ENCODE measurements at regions not wholly inside any gene's neighbourhood (a gene's known extent, or its start where the extent isn't known, plus 50 kb on each side); places are given as distances from the start of the nearest gene placed in this dataset.

DNA sequence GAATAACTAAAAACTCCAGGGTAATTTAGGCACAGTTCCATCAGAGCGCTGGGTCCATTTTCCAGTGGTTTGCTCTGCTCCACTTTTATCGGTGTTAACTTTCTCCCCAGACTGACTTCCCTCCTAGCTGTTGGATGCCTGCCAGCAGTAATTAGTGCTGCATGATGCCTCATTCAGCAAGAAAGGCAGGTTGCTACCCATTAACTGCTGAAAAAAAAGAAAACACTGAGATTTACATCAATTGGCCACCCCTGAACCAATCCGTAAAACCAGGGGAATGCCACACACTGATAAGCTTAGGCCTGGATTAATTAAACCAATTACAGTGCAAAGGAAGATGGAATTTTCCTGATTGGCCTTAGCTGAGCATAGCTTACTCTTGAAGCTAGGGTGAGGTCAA, 182.4 kb upstream of the CXXC4 start:
- peak; percentile 41 for DNase-seq

DNA sequence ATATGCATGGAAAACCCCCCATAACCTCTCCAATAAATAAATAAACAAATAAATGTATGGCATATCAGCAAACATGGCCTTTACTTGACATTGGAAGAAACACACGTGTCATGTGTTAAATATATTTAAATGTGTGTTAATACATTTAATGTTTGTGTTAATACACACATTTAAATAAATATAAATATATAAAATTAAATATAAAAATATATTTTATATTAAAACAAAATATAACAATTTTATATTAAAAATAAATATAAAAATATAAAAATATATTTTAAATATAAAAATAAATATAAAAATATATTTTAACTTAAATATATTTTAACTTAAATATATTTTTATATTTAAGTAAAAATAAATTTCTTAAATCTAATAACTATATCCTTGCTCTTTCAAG, 187.6 kb upstream of the CXXC4 start:
- DNase-seq, result no peak

DNA sequence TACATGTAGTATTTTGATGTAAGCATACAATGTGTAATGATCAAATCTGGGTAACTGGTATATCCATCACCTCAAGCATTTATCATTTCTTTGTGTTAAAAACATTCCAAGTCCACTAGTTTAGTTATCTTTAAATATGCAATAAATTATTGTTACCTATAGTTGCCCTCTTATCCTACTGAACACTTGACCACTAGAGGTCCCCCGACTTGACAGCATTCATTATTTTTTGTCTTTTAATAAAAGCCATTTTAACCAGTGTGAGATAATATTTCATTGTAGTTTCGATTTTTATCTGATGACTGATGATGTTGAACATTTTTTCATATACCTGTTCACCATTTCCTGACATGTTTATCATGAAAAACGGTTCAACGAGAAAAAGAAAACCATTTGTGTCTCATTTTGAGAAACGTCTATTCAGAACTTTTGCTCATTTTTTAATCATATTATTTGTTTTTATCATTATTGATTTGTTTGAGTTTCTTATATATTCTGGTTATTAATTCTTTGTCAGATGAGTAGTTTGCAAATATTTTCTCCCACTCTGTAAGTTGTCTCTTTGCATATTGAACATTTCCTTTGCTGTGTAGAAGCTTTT, 199.0 kb upstream of the CXXC4 start:
- no peak for DNase-seq

DNA sequence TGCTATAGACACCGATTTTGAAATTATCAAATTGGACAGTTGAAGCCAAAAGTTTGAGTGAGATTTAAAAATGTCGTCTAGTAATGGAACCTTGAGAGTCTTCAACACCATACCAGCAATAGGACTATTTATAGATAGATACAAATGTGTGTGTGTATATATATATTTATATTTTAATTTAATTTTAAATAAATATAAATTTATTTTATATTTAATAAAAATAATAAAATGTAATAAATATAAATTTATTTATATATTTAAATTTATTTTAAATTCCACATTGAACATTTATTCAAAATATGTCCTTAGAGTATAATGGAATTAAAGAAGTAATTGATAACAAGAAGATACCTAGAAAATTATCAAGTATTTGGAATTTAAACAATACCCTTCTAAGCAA, 221.9 kb upstream of the CXXC4 start:
- DNase-seq, result no peak

DNA sequence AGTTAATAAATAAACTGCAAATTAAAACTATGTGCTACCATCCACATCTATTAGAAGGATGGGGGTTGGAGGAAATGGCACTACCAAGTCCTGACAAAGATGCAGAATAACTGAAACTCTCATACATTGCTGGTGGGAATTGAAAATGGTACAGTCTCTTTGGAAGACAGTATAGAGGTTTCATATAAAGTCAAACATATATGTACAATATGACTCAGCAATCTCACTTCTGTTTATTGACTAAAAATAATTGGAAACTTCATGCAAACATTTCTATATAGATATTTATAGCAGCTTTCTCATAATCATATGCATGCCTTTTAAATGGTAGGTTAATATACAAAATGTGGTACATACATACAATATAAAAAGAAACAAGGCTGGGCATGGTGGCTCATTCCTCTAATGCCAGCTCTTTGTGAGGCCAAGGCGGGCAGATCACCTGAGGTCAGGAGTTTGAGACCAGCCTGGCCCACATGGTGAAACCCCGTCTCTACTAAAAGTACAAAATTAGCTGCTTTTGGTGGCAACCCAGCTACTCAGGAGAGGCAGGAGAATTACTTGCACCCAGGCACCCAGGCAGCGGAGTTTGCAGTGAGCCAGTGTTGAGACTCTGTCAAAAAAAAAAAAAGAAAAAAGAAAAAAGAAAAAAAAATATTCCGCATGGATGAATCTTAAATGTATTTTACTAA, 225.0 kb upstream of the CXXC4 start:
- DNase-seq, result no peak

DNA sequence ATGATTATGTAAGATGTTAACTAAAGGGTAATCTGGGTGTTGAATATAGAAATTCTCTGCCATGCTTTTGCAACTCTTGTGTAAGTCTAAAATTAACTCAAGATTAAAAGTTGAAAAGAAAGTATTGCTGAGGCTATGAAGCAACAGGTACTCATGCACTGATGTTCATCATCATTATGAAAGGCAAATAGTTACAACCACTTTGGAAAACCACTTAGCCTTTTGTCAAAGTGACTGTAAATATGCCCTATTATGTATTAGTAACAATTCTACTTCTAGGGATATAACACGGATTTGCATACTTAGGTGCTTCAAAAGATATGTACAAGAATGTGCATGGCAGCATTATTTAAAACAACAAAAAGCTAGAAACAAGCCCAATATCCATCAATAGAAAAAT, 227.8 kb upstream of the CXXC4 start:
- DNase-seq, result no peak

DNA sequence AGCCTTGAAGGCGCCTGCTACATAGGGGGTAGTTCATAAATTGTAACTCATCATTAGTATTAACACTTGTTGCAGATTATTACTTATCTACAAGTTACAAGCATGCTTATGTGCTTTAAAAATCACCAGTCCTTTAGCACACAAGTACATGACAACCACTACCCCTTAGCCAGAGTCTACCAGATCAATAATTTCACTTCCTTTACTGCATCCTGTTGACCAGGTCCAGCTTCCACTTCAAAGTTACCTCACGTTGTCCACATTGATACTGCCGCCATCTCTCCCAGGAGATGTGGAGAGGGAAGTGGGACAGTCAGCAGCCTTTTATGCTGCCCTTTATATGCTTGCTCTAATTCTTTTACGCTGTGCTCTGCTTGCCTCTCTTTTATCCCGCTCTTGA, 231.3 kb upstream of the CXXC4 start:
- DNase-seq, result no peak

DNA sequence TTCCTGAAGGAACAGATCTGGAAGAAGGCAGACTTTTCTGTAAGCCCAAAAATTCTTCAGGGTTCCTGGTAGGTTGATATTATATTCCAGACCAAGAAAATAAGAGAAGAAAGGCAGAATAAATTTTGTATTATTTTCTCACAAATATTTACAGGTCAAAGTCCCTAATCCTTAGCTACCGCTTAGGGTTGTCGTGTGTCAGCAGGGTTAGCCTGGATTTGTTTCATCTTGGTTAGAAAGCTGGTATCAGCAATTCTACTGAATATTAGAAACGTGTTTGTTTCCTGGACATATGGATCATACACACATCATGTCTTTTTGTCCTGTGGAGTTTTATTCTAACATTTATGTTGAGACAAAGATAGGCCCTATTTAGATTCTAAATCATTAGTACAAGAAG, 232.9 kb upstream of the CXXC4 start:
- no peak for DNase-seq

DNA sequence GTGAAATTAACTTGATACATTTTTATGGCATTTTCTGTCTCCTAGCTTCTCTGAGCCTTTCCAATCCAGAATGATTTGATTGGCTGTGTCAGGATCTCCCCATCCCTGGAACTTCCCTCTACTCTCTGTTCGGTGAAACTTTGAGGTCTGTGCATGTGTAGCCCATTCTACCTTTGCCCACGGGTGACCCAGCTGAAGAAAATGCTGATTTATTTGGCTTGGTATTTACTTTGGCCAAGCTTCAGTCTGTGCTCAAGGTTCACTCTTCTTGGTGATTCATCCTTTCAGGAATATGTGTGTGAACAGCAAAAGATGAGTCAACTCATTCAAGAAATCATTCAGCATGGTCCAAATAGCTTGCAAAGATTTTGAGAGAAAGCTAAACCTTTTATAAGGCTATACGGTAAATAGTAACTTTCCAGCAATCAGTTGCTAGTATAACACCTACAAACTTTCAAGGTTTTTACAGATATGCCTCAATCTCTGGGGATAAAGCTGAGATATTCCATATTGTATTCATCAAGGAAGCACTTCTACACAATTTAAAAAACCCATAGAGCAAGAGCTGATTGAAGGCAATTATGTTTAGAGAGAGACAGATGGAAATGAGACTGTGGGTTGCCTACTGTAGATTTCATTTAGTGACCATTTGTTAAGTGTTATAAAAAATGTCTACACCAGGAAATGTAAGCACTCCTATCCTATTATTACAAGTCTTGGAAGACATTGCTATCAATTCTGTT, 233.9 kb upstream of the CXXC4 start:
- DNase-seq, result no peak

DNA sequence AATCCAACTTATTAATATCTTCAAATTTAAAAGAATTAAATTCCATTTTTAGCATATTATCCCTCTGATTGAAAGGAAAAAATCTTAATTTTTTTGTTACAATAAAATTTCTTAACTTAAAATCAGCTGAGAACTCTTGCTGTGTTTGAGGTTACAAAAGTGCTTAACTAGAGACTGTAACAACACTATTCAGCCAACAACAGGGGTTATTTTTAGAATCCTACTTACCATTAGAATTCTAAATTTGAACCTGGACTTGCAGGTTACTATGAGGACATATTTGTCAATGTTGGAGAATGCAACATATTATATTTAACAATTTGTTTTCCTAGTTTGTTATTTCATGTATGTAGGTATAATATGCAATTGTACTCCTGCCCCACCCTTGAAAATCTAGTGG, 238.1 kb upstream of the CXXC4 start:
- DNase-seq, result no peak

DNA sequence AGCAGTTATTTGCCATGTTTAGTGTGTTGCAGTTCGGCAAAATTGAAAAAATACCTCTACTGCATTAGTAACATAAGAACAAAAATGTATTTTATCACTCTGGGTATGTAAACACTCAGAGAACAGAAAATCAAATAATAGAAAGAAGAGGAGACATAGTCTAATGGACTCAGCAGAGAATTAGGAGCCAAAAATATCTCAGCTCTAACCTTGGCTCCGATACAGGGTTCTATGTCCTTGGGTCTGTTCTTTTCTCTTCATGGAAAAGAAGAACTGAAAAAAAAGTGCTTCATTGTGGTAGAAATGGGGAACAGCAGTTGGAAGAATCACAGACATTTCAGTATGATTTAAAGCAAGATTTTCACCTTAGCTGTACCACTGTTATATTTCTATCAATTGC, 240.5 kb upstream of the CXXC4 start:
- DNase-seq, result peak; percentile 6

DNA sequence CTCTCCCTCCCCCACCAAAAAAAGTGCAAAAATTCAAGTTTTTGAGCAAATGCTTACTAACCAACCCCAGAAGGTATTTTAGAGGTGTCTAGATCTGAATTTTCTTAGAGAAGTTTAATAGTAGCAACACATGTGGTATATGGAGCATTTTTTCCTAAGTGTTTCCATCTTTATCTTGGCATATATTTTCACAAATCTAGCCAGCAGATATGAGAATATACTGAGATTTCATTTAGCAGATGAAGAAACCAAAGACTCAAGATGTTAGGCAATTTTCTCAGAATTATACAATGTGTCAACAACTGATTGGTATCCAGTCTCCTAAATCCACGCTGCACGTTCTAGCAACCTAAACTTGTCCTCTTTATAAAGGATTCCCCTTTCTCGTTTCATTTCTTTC, 245.5 kb upstream of the CXXC4 start:
- no peak for DNase-seq

DNA sequence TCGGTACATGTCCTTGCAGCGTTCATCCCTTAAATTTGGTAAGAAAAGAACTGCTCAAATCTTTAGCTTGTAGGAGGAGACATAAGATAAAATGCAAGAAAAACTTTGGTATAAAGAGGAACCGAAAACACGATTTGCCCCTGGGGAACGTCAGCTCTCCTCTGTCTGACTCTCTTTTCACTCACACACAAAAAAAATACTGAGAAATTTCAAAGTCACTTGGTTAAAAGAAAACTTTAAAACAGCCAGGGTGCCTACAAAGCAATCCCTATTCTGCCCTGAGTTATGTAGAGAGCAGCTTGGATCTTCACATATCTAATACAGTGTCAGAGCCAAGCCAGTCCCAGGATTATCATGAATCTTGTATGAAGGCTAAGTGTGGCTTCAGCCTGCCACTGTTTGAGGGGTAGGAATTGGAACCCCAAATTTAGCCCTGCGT, 248.5 kb upstream of the CXXC4 start:
- no peak for DNase-seq

DNA sequence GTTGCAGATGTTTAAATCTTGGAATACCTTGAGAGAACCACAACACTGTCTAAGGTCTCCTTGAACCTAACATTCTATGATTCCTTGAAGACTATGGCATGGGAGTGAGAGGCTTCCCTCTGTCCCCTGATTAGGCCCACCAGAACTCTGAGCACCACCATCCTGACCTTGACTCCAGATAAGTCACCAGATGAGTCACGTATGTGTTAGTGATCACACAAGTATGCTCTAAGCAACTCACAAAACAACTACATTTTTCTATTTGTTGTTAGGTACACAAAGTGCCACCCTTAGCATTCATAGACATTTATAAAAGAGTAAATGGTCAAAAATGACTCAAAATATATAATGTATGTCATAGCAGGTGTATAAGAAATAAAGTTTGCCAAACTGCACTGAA, 252.9 kb upstream of the CXXC4 start:
- DNase-seq, result no peak

DNA sequence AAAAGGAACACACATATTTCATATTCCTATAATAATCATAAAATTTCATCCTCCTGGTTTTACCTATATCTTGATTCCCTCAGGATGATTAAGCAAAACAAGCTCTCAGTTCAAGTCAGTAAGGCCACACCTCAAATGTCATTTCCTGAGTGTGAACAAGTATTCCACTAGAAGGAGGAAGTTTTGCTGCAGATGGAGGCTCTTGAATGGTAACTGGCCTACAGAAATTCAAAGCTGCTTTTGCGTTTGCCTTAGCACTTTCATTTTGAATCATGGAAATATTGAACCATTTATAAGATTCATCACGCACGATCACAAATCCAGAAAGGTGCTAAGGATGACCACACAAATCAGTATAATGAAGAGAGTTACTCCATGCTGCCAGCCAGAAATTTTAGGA, 254.4 kb upstream of the CXXC4 start:
- DNase-seq, result no peak

DNA sequence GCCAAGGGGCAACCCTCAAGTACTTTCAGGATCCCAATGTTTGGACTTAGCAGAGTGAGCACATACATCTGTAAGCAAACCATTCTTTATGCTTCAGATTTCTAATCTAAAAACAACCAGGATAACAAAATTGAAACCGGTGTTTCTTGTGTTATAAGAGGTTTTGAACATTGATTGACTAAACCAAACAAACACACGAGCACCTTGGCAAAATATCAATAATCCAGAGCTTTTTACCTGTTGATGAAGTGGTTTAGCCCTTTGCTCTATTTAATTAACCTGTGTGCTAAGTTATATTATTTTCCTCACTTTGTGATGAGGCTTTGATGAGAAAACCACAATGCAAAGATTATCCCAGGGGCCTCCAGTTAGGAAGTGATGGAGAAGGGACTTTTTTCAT, 255.3 kb upstream of the CXXC4 start:
- DNase-seq, result no peak

DNA sequence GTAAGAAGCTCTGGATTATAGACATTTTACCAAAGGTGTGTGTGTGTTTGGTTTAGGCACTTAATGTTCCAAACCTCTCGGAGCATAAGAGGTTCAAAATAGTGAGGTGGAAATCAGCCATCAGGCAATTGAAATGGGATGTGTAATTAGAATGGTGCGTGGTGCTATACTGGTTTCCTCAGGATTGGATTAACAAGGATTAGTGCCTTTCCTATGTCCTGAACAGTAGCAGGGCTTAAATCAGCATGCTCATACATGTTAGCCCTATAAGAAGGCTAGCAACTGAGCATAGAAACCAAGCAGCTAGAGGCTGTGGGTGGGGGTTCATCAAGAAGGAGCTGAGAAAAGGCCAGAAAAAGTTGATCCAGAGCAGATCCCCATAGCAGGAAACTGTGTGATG, 256.8 kb upstream of the CXXC4 start:
- DNase-seq, result no peak

DNA sequence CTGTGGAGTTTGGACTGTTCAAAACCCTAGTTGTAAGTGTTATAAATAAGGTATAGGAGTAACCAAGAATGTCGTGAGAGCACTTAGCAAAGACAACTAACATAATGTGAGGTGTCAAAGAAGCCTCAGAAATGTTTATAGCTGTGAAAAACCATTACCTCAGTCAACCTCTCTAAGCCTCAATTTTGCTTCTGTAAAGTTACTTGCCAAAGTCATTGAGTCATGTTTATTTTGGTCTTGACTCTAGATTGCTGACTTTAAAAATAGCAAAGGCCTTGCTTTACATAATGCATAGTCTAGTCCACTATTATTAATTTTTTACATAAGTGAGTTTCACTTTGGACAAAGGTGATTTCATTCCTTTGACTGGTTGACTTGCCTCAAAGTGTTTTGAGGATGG, 257.6 kb upstream of the CXXC4 start:
- no peak for DNase-seq

DNA sequence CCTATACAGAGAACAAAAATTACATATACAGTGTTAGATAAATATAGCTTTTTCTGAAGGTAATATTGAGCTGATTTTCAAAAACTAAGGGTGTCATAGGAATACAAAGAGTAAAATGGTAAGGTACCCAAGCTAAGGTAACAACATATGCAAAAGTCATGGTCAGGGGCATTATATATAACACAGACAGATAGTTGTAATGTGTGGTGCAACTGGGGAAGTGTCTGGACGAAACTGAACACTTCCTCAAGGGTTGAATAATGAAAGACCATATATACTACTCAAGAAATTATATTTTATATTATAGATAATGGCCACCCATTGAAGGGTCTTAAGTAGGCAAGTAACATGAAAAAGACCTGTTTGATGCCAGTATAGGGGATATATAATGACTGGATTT, 262.1 kb upstream of the CXXC4 start:
- no peak for DNase-seq

DNA sequence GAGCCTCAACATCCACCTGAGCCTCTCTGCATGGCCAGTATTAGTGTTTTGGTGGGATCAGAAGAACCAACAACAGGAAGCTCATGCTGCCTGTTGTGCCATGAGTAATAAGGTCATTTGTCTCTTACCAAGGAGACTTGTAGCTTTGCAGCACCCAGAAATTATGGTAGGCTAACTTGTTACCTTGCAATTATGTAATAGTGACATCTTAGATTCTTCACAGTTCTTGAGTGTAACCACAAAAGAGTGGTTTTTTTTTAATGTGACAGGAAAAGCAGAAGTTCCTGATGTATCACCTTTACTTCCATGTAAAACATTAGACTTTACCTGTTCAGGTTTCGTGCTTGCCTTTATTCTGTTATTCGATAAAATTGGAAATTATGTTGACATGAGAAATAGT, 263.9 kb upstream of the CXXC4 start:
- no peak for DNase-seq

DNA sequence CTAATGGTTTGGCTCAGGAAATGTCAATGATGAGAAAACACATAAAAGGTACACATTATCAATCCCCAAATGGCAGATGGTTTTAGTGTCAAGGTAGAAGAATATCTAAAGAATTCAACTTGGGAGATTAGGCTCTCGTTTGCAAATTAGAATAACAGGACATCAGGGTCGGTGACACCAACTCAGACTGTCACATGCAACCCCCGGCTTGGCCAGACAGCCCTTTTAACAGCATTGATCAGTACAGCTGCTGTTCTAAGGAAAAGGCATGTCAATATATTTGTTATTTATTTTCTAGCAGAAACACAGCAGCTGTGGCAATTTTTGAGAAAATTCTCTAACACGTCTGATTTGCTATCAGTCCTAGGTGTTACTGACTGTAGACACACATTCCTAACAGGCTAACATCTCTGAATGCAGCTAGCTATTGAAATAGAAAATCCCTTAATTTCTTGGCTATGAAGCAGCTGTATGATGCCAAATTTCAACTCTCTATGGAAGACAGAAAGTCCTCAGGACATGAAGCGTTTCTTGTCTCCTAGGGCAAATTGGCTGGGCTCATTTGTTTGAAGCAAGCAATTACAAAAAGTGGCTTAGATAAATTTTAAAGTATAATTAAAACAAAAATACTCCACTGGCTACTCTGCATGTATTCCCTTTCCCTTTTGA, 269.0 kb upstream of the CXXC4 start:
- DNase-seq, result peak; percentile 8

DNA sequence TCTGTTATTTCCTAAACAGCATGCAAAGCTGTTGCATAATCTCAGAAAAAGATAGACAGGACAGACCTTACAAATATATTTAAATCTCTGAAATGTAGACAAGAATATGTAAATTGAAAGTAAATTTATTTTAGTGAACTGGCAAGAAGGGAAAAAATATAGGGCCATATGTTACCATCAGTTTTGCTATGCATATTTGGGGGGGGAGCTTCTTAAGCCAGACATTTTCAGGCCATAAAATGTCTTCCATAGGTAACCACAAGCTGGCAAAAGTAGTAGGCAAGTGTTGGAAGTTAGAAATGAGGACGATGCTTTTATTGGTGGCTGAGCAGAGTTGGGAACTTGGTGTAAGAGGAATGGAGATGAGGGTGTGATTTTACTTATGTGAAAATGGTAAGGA, 272.0 kb upstream of the CXXC4 start:
- no peak for DNase-seq

DNA sequence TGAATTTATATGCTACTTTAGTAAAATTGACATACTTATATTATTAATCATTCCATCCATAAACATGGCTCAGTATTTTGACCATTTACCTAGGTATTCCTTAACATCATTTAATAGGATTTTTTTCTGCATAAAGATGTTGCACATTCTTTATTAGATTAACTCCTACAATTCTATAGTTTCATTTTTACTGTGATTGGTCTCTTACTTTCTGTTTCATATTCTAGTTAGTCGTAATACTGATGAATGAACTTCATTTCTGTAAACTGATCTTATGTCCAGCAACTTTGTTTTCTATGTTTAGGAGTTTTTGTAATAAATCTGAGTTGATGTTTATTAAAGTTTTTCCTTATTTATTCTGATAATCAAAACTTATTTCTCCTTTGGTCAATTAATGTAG, 278.2 kb upstream of the CXXC4 start:
- no peak for DNase-seq

Measured in NCI-H1092 treated with DMSO at 0.1 percent for 48 hours (cell line).